CD4-positive, alpha-beta T cell treated with Interleukin-4 for 4 hours (primary cell): ENCODE measurements at regions not wholly inside any gene's neighbourhood (a gene's known extent, or its start where the extent isn't known, plus 50 kb on each side); places are given as distances from the start of the nearest gene placed in this dataset.

Experiments
- DNase-seq: peaks from one replicate; pipeline ENCODE4 v3.0.0-alpha.2; 2020

DNA sequence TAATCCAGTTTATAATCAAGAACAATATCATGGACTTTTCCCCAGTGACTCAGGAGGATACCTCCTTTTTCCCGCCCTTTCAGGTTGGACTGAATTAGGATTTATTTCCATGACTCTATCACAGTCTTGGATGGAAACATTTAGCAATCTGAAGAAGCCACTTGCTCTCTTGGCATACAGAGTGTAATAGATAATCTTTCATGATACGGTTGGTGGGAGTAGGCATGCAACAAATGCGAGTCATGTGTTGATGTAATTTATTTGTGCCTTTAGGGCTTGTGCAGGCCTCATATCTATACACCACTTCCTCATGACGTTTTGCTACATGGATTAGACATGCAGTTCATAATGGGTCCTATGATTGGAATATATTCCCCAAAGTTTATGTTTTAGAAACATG lies 54.2 kb upstream of the MCTP2 start:
- DNase-seq, result no peak

DNA sequence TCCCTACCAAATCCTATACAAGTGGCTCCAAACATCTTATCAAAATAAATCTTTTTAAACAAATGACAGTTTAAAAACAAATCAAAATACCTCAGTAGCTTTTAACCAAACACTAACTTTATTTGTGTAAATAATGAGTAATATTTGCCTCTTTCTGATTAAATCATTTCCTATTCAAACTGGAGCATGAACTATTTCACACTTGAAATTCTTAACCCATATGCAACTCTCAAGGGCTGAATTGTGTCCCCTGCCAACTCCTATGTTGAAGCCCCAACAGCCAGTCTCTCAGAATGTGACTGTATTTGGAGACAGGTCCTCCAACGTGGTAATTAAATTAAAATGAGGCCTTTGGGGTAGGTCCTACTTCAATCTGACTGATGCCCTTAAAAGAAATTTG lies 55.9 kb upstream of the MCTP2 start:
- no peak for DNase-seq

DNA sequence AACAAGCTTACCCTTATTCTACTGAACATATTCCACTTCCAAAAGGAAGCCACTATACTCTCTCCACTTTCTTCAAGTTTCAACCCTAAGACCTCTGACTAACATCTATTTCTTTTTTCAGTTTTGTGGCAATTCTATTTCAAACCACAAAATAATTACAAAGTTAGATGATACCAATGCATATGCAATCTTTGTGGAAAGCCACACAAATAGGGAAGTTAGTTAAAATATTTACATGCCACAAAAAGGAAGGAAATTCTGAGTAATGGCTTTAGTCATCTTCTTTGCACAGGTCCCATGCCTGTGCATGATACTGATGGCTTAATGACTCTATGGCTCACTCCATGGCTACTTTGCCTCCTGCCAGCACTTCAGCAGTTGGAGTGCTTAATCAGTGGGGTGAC lies 57.0 kb upstream of the MCTP2 start:
- peak; percentile 23 for DNase-seq

DNA sequence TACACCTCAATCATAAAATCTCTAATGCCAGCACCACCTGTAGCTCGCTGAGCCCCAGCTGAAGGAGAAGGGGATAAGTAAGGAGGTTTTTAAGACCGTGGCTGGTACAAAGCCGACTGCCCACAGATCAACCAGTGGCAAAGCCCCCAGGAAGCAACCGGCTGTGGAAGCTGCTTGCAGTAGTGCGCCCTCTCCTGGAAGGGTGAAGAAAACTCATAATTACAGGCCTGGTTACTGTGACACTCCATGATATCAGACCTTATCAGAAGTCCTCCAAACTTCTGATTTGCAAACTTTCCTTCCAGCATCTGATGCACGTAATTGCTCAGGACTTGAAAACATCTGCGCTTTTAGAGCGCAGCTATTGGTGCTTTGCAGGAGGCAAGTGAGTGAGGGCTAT lies 63.1 kb upstream of the MCTP2 start:
- no peak for DNase-seq

DNA sequence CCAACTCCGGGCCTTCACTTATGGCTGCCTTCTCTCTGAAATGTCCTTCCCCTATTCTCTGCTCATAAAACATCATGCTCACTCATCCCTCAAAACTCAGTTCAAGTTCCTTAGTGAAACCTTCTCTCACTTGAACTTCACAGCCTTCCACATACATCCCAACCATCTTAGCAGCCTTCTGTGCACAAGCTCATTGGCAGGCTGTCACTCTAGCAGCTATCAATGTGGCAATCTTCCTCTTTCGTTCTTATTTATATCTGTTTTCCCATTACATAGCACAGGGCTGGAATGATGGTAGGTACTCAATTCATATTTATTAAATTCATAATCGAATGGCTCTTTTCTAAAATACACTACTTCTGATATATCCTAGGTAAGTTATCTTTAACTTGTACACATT lies 66.4 kb upstream of the MCTP2 start:
- no peak for DNase-seq

DNA sequence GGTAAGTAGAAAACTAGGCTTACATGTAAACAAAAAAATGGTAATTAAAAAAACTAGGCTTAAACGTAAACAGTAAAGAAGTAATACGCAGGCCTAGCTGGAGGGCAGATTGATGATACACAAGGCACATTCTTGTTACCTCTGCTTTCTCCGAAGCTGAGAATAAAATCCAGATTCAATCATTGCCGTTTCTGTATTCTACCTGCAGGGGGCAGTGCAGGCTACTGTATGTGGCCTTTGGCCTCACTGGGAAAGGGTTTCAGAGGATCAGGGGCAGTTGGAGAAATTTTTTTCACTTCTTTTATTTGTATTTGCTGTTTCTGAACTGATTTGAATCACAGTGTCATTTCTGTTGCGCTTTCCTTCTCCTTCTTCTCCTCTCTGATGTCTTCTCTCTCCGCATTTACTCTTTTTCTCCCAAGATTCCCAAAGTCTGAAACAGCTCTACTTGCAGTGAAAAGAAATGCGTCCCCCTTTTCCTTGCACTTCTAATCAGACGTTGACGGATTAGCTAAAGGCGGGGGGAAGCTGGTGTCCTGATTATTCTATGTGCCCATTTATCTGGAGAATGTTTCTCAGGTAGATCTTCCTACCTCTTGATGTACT lies 67.1 kb upstream of the MCTP2 start:
- peak; percentile 60 for DNase-seq

DNA sequence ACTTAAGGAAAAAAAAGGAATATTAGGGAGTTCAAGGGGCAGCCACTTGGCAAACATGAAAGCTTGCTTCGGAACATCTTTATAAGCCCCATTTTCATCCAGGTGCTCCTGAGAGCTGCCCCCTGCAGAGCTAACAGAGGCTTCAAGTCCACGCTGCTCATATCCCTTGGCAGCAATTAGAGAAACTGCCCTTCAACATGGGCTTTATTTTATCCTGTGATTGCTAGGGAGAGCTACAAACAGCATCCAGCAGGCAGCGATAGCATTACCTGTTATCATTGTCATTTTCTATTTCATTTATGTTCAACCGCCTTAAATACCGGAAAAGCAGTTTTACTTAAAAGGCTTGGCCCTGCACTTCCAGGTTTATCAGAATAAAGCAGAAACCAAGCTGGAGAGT lies 68.4 kb upstream of the MCTP2 start:
- DNase-seq, result no peak

DNA sequence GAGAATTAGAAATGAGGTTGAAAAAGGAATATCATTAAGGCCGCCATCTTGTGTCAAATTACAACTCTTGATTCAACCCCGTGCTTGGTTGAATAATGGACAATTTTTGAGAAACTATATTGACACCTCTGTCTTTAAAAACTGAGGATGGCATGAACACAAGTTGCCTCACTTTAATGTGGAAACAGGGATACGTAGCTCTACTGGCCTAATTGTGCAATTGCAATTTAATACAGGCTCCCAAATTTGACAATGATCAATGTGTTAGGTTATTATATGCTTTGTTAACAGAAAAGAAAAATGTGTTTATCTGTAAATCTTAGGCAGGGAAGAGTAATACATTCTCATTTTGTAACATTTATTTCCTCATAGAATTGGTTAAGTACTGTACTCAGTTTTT lies 77.1 kb upstream of the MCTP2 start:
- DNase-seq, result no peak

DNA sequence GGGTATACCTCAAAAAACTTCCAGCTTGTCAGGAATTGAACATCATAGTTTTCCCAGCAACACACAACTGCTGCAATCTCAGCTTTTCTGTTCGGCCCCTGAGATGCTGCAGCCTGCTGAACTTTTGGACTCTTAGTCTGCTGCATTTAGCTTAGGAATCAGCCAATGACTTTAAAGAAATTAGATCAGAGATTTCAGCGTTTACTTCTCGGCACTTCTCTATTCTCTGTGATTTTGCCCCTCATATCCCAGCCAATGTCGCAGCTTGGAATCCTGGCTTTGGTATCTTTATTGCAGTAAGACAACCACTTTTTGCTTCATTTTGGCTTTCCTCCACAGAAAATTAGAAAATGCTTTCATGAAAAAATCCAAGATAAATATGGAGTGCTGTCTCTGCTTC lies 86.3 kb upstream of the MCTP2 start:
- DNase-seq, result no peak

DNA sequence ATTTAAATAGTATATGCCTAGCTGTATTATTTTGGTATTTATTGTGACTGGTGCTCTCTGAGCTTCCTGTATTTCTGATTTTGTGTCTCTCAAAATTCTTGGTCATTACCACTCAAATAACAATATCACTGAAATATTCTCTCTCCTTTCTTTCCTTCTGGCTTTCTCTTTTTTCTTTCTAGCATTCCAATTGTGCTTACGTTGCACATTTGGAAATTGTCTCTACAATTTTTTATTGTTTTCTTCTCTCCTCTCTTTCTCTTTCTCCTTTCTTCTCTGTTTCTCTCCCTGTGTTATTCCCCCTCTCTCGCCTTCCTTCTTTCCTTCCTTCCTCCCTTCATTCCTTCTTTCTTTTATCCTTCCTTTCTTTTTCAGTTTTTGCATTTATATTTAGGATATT lies 89.6 kb upstream of the MCTP2 start:
- DNase-seq, result no peak

DNA sequence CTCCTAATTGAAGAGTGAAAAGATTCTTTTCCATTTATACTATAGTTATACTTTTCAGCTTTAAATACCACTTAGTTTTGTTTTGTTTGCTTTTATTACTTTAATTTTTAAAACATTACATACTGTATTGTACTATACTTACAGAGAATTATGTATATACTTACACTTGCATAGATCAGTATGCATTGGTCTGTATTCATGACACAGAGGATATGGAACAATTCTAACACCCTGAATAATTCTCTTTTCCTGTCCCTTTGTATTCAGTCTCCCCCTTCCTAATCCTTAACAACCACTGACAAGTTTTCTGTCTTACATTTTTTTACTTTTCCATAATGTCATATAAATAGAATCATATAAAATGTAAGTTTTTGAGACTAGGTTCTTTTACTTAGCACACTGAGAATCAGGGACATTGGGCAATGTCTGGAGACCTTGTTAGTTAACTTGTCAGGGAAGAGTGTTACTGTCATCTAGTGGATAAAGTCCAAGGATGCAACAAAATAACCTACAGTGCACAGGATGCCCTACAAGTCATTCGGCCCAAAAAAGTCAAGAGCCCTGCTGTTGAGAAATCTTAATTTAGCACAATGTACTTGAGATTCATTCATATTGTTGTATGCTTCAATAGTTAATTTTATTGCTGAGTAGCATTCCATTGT lies 95.7 kb upstream of the MCTP2 start:
- no peak for DNase-seq

DNA sequence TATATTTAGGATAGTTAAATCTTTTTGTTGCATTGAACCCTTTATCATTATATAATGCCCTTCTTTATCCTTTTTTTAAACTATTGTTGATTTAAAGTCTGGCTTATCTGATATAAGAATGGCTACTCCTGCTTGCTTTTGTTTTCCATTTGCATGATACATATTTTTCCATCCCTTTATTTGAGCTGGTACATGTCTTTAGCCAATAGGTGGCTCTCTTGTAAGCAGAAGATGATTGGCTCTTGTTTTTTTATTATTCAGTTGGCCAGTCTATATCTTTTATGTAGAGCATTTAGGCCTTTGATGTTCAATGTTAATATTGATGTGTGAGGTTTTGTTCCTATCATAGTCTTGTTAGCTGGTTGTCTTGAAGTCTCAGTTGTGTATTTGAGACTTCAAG lies 99.5 kb upstream of the MCTP2 start:
- DNase-seq, result no peak

DNA sequence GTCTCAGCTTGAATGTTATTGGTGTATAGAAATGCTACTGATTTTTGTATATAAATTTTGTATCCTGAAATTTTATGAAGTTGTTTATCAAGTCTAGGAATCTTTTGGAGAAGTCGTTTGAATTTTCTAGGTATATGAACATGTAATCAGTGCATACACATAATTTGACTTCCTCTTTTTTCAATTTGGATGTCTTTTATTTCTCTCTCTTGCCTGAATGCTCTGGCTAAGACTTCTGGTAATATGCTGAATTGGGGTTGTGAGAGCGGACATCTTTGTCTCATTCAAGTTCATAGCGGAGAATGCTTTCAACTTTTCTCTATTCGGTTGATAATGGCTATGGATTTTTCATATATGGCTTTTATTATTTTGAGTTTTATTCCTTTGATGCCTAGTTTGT lies 100.9 kb upstream of the MCTP2 start:
- no peak for DNase-seq

DNA sequence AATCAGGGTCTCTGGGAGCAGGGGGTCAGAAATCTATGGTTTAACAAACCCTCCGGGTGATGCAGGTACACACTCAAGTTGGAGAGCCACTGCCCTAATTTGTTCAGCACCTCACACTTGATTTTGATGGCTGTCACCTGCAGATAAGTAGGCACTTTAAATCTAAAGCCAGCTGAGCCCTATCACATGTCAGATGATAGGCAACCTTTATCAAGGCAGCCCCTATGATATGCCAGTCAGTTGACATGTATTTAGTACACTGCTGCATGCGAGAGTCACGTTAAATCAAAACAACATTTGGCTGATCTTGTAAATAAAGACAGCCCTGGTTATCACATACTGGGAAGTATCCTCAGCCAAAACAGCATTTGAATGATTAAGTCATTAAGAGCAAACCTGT lies 104.4 kb upstream of the MCTP2 start:
- no peak for DNase-seq

DNA sequence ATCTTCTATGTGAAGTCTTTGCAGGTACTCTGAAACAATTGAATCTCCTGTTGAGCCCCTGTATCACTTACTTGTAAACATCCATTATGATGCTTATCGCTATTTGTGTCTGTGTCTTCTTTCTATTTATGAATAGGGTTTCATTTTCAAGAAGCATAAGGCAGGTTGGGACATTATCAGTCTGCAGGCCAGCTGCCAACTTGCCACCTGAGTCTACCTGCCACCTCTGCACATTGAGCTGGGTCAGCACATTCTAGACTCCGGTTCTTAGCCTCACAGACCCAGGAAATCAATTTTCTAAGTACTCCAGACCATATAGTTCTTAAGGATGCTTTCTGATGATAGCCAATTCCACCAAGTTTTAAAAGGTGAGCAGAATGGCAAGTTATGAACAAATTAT lies 105.7 kb upstream of the MCTP2 start:
- DNase-seq, result no peak

DNA sequence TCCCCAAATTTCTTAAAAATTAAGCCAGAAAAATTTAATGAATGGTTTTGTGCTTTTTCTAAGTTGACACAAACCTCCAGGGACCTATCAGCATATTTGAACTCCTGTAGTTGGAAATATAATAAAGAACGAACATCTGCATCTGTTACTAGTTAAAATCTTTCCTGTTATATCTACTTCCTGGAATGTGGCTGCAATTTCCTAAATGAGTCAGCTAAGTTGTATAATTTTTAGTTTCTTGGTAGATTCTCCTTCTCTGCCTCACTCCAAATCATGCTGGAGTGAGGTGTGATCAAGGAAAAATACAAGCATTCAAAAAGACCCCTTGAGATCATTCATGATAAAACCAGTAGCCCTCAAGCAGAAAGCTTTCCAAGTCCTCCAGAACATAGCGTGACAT lies 106.2 kb upstream of the MCTP2 start:
- no peak for DNase-seq

DNA sequence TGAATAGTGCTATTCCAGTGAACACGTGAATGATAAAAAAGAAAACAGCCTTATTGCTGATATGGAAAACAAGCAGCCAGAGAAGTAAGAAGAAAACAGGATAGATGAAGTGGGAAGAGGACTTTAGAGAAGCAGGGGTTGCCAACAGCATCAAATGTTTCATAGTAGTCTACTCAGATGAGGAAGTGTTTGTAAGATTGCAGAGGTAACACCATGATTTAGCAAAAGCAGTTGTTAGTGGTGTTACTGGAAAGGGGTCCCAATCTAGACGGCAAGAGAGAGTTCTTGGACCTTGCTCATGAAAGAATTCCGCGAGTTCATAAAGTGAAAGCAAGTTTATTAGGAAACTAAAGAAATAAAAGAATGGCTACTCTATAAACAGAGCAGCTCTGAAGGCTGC lies 108.8 kb upstream of the MCTP2 start:
- no peak for DNase-seq

DNA sequence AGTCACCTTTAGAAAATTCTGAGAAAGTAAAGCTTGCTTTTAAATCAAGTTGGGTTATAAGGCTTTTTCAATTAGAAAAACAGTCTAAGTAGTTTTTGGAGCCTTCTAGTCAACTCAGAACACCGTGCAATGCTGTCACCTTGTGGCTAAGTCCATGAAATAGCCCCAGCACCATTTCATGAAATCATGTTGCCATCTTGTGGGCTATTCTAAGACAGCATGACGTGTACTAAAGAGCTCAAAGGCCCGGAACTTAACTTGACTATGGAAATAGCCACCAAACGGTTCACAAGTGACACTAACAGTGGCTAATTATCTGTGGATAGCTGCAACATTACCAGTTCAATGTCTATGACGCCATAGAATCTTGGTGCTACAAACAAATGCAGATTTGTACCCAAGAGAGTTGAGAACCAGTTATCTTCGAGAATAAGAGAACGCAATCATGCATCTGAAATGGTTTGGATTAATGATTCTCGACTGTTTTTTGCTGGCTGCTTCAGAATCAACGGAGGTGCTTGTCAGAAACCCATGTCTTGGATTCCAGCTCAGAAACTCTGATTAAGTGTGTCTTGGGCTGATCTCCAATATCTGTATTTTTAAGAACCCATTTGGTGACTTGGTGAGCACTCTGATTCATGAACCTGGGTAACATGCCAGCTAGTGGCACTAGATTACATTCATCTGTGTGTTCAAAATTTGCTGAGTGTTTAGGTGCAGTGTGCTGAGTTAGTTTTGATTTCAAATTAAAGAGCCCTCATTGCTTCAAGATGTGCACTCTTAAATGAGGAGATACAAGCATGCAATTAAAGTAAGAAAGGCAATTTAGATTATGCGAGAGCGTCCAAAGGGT lies 111.2 kb upstream of the MCTP2 start:
- DNase-seq, result peak; percentile 45

DNA sequence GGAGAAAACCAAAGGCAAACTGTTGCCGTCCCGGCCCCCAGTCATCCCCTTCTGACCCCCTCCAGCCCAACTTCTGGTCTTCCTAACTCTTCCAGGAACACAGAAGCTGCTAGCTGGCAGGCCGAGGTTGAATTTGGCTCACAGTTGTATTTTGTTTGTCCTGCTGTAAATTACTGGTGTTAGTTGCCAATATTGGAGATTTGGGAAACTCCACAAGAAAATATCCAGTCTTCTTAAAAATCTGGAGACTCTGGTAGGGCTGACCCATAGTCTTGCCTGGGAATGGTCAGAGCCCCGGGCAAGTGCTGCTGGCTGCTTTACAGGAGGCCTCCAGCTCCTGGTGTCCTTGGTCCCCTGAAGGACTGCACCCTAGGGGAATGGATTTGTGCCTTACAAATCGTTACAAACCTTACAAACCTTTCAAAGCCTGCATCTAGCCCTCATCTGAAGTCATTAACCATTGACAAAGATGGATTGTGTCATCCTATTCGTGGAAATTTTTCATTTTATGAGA lies 112.0 kb upstream of the MCTP2 start:
- DNase-seq, result no peak

DNA sequence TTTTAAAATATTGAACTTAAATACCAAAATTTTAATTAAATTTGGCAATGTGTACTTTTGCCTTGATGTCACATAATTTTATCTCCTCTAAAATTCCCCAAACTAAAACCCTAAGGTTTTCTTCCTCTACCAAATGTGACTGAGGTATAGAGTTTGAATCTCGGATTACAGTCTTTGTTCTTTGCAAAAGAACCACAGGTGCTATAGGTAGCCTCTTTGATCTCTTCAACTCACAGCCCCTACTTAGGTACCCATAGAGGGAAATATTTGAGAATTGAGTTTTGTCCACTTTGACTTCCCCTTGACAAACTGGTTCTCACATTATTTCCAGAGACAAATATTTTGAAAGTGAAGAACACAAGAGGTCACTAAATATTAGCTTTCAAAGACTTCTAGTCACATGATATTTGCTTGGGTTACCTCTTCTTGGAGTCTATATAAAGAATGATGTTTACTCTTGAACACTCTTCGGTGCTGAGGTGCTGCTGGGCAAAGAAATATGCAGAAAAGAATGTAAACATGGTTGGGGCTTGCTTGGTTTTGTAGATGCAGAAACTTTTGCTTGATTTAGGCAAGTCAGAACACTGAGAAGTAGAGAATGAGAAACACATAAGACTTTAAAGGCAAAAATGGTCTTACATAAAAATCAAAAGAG lies 120.8 kb upstream of the MCTP2 start:
- no peak for DNase-seq

DNA sequence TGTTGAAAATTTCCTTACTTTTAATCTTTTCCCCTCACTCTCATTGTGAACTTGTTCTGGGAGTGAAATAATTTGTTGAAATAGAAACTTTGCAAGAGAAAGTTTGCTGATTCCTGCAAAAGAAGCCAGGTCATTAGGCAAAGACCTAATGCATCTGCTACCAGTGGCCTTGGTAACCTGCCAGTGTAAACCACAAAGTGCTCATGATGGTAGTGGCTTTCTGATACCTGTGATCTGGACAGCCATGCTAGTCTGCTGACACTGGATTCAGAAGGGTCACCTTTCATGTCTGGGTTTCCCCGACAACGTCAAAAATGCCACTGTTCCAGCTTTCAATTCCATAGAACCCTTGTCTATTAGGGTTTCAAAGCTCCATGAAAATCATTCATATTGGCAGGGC lies 123.7 kb upstream of the MCTP2 start:
- DNase-seq, result no peak

DNA sequence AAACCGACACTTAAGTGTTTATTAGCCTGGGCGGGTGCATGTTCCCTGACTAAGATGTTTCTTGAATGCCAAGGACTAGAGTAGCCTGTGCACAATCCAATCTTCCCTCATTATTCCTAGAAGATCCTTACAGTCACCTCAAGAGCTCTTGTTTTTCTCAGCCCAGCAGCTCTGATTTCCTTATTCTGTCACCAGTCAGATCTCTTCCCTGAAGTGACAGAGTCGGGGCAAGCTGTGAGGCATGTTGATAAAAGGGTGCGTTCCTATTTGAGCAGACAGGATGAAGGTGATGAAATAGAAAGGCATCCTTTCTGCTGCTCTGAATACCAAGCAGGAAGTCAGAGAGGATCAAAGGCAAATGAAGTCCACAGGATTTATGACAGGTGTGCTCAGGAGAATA lies 125.6 kb upstream of the MCTP2 start:
- no peak for DNase-seq

DNA sequence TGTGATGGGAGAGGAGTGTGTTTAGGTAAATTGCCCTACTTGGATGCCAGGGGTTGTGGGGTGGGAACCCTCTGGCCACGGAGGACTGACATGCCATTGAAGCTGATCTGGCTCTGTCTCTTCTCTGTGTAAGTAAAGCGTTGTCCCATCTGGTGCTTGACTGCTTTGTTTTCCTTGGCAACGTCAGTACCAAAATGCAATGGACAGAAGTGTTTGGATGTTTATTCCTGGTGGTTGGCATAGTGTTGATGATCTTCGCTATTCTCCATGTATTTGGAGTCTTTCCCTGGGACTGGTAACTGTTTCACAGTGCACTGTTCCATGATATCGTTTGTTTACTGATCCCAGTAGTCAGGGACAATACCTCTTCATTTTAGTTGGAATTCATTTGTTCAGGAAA lies 130.5 kb upstream of the MCTP2 start:
- DNase-seq, result no peak

DNA sequence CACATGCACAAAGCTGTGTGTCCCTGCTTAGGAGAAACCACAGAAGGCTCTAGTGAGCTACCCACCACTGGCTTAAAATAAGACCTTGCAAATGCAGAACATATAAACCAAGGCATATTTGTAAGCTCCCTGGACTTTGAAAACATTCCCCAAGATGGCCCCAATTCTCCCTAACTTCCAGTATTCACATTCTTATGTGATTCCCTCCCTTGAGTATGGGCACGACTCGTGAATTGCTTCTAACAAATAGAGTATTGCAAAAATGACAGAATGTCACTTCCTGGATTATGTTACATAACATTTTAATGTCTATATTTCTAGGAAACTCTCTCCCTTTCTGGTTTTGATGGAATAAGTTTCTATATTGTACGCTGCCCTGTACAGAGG lies 131.8 kb upstream of the MCTP2 start:
- DNase-seq, result no peak
